NCI-H748 treated with DMSO at 0.1 percent for 48 hours (cell line): ENCODE measurements at regions not wholly inside any gene's neighbourhood (a gene's known extent, or its start where the extent isn't known, plus 50 kb on each side); places are given as distances from the start of the nearest gene placed in this dataset.

Experiments used
- DNase-seq: peaks from one replicate; lab custom pipeline; 2025; lab: John Stamatoyannopoulos, UW

- no peak for DNase-seq
Observed at GRCh38 chr2:10237392-10238321, 65.0 kb upstream of the HPCAL1 start.

GRCh38 chr2:10238396-10238795, 64.3 kb upstream of the HPCAL1 start:
- DNase-seq: no peak

DNA sequence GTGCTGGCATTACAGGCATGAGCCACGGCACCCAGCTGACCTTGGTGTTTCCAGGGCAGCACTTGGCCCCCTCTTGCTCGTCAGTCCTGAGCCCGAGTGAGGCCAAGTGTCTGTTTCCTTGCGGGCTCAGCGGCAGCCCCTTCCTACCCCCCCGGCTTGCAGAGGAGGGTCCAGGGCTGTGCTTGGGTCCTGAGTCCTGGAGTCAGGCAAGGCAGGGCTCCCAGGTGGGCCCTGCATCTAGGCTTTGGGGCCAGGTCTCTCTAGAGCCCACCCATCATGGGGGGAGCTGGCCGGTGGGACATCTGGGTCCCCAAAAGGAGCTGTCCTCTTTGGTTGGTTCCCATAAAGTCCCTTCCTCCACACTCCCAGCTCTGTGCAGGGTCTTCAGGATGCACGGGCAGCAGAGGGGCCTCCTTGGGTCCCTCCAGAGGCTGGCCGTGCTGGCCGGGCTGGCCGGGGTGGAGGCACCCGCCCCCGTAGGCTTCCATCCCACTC, 63.7 kb upstream of the HPCAL1 start:
- no peak for DNase-seq

DNA sequence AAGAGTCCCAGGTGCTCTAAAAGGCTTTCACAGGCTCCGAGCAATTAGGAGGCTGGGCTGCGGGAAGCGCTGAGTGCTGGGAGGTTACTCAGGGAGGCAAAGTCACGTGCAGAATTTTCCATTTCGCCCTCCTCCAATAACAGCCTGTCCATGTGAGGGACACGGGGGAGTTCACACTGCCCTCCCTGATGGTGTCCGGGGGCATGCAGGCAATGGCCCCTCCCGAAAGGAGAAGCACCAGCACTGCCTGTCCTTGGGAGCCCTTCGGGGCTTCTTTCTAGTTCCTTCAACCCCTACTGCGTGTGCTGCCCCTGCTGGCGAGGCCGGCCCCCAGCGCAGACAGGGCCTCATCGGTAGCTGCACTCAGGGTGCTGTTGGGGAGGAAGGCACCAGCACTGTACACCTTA, 63.1 kb upstream of the HPCAL1 start:
- no peak for DNase-seq

GRCh38 chr2:10240161-10240681, 62.5 kb upstream of the HPCAL1 start:
- DNase-seq: no peak

GRCh38 chr2:10240911-10241610, 61.6 kb upstream of the HPCAL1 start:
- no peak for DNase-seq

DNA sequence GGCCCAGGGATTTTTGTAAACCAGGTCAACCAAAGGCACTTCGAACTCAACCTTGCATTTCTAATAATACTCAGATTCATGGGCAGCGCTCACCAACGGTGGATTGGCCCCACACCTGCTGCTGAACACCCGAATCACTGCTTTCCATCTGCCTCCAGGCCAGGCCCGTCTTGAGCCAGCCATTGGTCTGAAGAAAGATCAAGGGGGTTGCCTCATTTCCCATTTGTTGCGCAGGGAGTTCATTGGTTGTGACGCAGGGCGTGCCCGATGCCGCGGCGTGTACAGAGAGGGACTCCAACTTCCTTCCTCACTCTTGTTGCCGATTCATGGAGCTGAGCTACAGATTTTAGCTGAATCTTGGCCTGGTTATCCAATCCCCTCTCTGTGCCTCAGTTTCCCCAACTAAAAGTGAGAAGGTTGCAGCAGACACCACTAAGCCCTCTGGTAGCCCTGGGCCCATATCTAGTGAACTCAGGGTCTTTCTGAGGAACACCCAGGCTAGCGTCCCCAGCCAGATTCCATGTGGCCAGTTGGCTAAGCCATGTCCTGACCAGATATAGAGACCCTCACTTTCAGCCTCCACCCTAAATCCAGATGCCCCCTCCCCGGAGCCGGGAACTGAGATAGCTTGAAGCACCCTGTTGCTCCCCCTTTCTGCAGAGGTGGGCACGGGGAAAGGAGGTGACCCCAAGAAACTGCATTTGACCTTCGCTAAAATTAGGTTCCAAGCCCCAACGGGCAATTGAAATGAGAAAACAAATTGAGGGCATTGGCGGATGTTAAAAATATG, 60.9 kb upstream of the HPCAL1 start:
- DNase-seq: no peak

DNA sequence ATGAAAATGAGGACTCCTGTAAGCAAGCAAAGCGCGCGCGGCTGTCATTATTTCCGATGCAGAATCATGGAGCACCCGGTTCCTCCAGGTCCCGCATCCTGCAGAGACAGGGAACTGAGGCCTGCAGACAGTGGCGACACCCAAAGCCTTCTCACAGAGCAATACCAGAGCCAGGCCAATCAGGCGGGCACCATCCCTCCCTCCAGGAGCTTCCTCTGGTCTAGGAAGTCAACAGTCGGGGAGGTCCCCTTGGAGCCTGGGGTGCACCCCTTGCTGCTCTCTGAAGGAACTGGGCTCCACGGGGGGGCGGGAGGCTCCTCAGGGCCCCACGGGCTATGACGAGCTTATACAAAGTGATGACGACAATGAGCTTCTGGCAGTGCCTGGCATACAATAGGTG, 60.3 kb upstream of the HPCAL1 start:
- DNase-seq: no peak

- DNase-seq: no peak
Observed at GRCh38 chr2:10242998-10243925, 59.4 kb upstream of the HPCAL1 start.

DNA sequence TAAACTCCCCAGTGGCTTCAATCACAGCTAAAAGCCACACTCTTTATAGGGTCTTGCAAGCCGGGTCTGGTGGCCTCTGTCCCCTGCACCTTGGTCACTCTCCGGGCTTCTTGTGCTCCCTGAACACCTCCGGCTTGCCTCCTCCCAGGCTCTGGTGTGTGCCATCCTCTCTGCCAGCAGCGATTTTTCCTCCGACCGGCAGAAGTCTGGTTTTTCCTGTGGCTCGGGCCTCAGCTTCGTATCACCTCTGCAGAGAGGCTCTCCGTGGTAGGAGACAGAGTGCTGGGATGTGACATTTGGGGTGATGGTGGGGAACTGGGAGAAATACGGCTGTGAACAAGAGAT, 58.8 kb upstream of the HPCAL1 start:
- DNase-seq: no peak

DNA sequence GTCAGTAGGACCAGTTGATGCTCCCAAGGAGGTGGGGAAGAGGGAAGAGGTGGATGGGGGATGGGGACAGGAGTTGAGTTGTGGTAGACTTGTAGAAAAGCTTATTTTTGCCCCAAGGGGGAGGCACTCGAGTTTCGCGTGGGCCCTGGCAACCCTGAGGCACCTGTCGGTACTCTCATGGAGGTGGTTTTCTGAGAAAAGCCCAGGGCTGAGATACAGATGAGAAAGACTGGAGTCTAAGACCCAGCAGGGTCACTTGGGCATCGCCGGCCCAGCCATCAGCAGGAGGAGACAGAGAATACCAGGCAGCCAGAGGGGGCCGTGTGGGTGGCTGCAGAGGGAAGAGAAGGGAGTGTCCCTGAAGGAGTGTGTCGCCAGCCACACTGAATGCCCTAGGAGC, 57.7 kb upstream of the HPCAL1 start:
- DNase-seq: no peak

DNA sequence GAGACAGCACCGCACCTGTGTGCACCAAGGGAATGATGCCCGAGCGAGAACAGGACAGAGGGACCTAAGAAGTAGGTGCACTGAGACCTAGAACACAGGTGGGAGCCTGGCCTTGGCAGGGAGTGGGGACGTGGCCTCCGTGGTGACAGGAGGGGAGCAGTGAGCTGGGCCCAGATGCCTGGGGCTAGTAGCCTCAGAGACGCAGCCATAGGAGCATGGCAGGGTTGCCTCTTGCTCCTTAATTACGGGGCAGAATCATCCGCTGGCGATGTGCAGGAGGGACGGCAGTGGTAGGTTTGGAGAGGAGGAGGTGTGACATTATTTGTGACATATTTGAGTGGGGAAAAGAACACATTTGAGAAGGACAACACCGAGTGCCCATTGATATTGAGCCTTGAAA, 57.0 kb upstream of the HPCAL1 start:
- DNase-seq: no peak

DNA sequence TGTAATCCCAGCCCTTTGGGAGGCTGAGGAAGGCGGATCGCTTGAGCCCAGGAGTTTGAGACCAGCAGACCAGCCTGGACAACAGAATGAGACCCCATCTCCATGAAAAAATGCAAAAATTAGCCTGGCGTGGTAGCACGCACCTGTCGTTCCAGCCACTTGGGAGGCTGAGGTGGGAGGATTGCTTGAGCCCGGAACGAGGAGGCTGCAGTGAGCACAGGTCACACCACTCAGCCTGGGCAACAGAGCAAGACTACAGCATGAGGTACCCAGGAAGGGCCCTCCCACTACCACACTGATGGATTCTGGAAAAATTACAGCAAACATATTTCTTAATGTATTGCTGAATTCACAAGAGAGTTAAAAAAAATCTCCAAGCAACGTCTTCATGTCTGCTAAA, 56.3 kb upstream of the HPCAL1 start:
- DNase-seq: no peak

DNA sequence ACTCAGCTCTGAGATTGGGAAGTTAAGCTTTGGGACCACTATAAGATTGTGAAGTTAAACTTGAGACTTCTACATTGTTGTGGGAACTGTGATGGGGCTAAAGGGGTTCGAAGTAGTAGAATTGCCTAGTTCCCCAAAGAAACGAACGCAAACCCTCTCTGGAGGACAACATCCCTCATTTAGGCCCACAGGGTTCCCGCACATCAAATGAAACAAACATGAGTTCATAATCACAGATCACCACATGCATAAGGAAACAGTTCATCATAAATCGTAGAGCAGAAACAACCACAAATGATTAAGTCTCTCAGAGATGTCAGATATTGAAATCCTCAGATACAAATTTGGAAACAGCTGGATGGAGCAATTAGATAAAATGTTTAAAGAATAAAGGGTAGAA, 55.9 kb upstream of the HPCAL1 start:
- no peak for DNase-seq

DNA sequence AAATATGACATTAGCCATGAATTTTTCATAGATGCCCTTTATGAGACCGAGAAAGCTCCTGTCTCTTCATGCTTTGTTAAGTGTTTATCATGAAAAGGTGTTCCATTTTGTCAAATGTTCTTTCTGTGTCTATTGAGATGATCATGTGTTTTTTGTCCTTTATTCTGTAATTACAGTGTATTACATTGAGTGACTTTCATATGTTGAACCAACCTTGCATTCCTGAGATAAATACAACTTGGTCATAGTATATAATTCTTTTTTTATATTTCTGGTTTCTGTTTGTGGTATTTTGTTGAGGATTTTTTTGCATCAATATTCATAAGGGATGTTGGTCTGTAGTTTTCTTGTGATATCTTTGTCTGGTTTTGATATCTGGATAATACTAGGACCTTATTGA, 52.9 kb upstream of the HPCAL1 start:
- DNase-seq: no peak

- no peak for DNase-seq
Observed at GRCh38 chr2:10252224-10252623, 50.5 kb upstream of the HPCAL1 start.

DNA sequence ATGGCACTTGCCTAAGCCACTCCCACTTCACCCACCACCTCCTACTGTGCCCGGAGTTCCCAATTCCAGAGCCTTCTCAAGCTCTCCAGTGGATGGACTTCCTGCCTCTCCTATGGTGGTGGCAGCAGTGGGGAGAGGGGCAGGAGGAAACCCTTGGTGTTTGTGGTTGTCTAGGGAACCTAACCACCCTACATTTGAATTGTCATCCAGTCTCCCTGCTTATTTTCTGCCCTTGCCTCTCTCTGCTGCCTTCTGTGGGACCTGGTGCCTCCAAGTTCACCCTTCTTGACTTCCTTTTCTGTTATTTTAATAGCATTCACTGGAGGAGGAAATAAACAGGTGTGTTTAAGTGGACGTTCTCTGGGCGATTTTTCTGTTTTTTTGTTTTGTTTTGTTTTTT, 50.0 kb upstream of the HPCAL1 start:
- no peak for DNase-seq
